ENCODE measurements at regions not wholly inside any gene's neighbourhood (a gene's known extent, or its start where the extent isn't known, plus 50 kb on each side); places are given as distances from the start of the nearest gene placed in this dataset.

GRCh38 chr2:118176601-118177000, 88.3 kb downstream of the INSIG2 start:
- DNase-seq: no peak

- no peak for DNase-seq
These were observed 83.3 kb downstream of the INSIG2 start for GRCh38 chr2:118171546-118171945.

GRCh38 chr2:118169359-118170005, 81.2 kb downstream of the INSIG2 start:
- peak; percentile 34 to 36 for DNase-seq

GRCh38 chr2:118168615-118169014, 80.3 kb downstream of the INSIG2 start:
- DNase-seq: no peak

- DNase-seq: no peak
These were observed 78.8 kb downstream of the INSIG2 start for GRCh38 chr2:118167026-118167425.

GRCh38 chr2:118166242-118166641, 78.0 kb downstream of the INSIG2 start:
- no peak for DNase-seq

- no peak for DNase-seq
These were observed 77.3 kb downstream of the INSIG2 start for GRCh38 chr2:118165595-118165994.

Data from CD4-positive, alpha-beta T cell treated with Interferon alpha-2 for 1 hour (primary cell).